Liver (tissue), 8 donors: ENCODE measurements at regions not wholly inside any gene's neighbourhood (a gene's known extent, or its start where the extent isn't known, plus 50 kb on each side); places are given as distances from the start of the nearest gene placed in this dataset.

Experiments used
- DNase-seq: peaks from one replicate; pipeline ENCODE4 v3.0.0-alpha.2; 2017; ENCODE audit warnings: low spot score
- H3K27ac ChIP-seq, 2 donors: one replicate each; pipeline ENCODE4 v1.7.0; 2013; ENCODE audit warnings: inconsistent platforms in 2 of 2, low read length in 2 of 2, control low read depth in 1 of 2, low read depth in 1 of 2, mild to moderate bottlenecking in 1 of 2
- H3K27me3 ChIP-seq, 4 donors: one replicate each; pipeline versions ENCODE4 v1.6.1 to v1.7.0; 2013; ENCODE audit warnings: low read length in 3 of 4, inconsistent platforms in 1 of 4, mild to moderate bottlenecking in 1 of 4, moderate library complexity in 1 of 4; ENCODE audit not compliant: control insufficient read depth in 4 of 4, insufficient read depth in 4 of 4
- H3K36me3 ChIP-seq, 4 donors: one replicate each; pipeline versions ENCODE4 v1.6.1 to v1.7.0; 2013; ENCODE audit warnings: low read length in 3 of 4, mild to moderate bottlenecking in 3 of 4, low read depth in 1 of 4, moderate library complexity in 1 of 4; ENCODE audit not compliant: control insufficient read depth in 4 of 4, insufficient read depth in 3 of 4
- H3K4me1 ChIP-seq, 4 donors: one replicate each; pipeline versions ENCODE4 v1.6.1 to v1.7.0; 2013; ENCODE audit warnings: low read length in 3 of 4, mild to moderate bottlenecking in 3 of 4, moderate library complexity in 1 of 4; ENCODE audit not compliant: control insufficient read depth in 4 of 4, insufficient read depth in 4 of 4
- H3K4me3 ChIP-seq, 3 donors: one replicate each; pipeline versions ENCODE4 v1.6.1 to v1.7.0; 2013; ENCODE audit warnings: low read length in 3 of 3, control low read depth in 1 of 3, low read depth in 1 of 3, mild to moderate bottlenecking in 1 of 3
- H3K9ac ChIP-seq, 2 donors: one replicate each; pipeline ENCODE4 v1.7.0; 2013; ENCODE audit warnings: low read length in 2 of 2, mild to moderate bottlenecking in 2 of 2, moderate library complexity in 2 of 2, control low read depth in 1 of 2, low read depth in 1 of 2
- H3K9me3 ChIP-seq, 4 donors: one replicate each; pipeline versions ENCODE4 v1.6.1 to v1.7.0; 2013; ENCODE audit warnings: low read length in 3 of 4; ENCODE audit not compliant: control insufficient read depth in 4 of 4
- CTCF ChIP-seq: fragments of 150-350 bp; IDR thresholded peaks from 2 replicates; pipeline ENCODE4 v1.5.1; 2017; ENCODE audit warnings: improper control_type of control experiment, low read depth, low read length; ENCODE audit not compliant: missing input control
- EGR1 ChIP-seq, 2 donors: IDR thresholded peaks; 2 replicates each; pipeline ENCODE4 v1.6.1; 2016 to 2018; ENCODE audit warnings: antibody characterized with exemption in 2 of 2, low read depth in 2 of 2
- FOXA1 ChIP-seq: IDR thresholded peaks from 2 replicates; pipeline ENCODE4 v1.6.1; 2016; ENCODE audit warnings: antibody characterized with exemption
- FOXA2 ChIP-seq: IDR thresholded peaks from 2 replicates; pipeline ENCODE4 v1.6.1; 2016; ENCODE audit warnings: antibody characterized with exemption
- GABPA ChIP-seq, 2 donors: IDR thresholded peaks in 1 of 2; conservative IDR thresholded peaks in 1 of 2; 2 replicates each; pipeline ENCODE4 v1.6.1; 2016; ENCODE audit warnings: antibody characterized with exemption in 2 of 2, mild to moderate bottlenecking in 1 of 2, moderate library complexity in 1 of 2
- HNF4A ChIP-seq, 2 donors: conservative IDR thresholded peaks; 2 replicates each; pipeline ENCODE4 v1.6.1; 2016; ENCODE audit warnings: antibody characterized with exemption in 2 of 2, mild to moderate bottlenecking in 2 of 2
- HNF4G ChIP-seq: IDR thresholded peaks from 2 replicates; pipeline ENCODE4 v1.6.1; 2016; ENCODE audit warnings: antibody characterized with exemption
- JUND ChIP-seq, 2 donors: IDR thresholded peaks; 2 replicates each; pipeline ENCODE4 v1.6.1; 2016; ENCODE audit warnings: antibody characterized with exemption in 2 of 2
- MAX ChIP-seq: IDR thresholded peaks from 2 replicates; pipeline ENCODE4 v1.6.1; 2016; ENCODE audit warnings: antibody characterized with exemption
- NR2F2 ChIP-seq: IDR thresholded peaks from 2 replicates; pipeline ENCODE4 v1.6.1; 2016; ENCODE audit warnings: antibody characterized with exemption
- RAD21 ChIP-seq, 2 donors: IDR thresholded peaks; 2 replicates each; pipeline ENCODE4 v1.6.1; 2016; ENCODE audit warnings: antibody characterized with exemption in 2 of 2, mild to moderate bottlenecking in 2 of 2
- RXRA ChIP-seq, 2 donors: IDR thresholded peaks; 2 replicates each; pipeline ENCODE4 v1.6.1; 2017 to 2018; ENCODE audit warnings: antibody characterized with exemption in 2 of 2, mild to moderate bottlenecking in 1 of 2
- SP1 ChIP-seq: IDR thresholded peaks from 2 replicates; pipeline ENCODE4 v1.6.1; 2018; ENCODE audit warnings: antibody characterized with exemption, mild to moderate bottlenecking
- TAF1 ChIP-seq: conservative IDR thresholded peaks from 2 replicates; pipeline ENCODE4 v1.6.1; 2016; ENCODE audit warnings: antibody characterized with exemption, mild to moderate bottlenecking
- YY1 ChIP-seq: IDR thresholded peaks from 2 replicates; pipeline ENCODE4 v1.6.1; 2016; ENCODE audit warnings: antibody characterized with exemption, mild to moderate bottlenecking
- ZBTB33 ChIP-seq: IDR thresholded peaks from 2 replicates; pipeline ENCODE4 v1.6.1; 2016; ENCODE audit warnings: antibody characterized with exemption
- WGBS: extraction: QIAGEN DNeasy Blood & Tissue Kit; methylation state at CpG from one replicate; pipeline ENCODE4 v1.1.7; 2013; 5-methylcytosine and 5-hydroxymethylcytosine counted together
- TF ChIP-seq, protein P1 (sequence below): IDR thresholded peaks from 2 replicates; pipeline ENCODE4 v1.6.1; 2016; ENCODE audit warnings: antibody characterized with exemption, mild to moderate bottlenecking
- TF ChIP-seq, protein P2 (sequence below): IDR thresholded peaks from 2 replicates; pipeline ENCODE4 v1.6.1; 2016; ENCODE audit warnings: antibody characterized with exemption
- donor health status: healthy.
- donor health status: healthy.
- donor health status: healthy.
- donor health status: healthy.
- donor health status: healthy.

- TF ChIP-seq ZBTB33 (no peak), YY1 (no peak), RAD21 (IDR thresholded peaks at IDR 0.05) (no peak), MAX (no peak), JUND (IDR thresholded peaks at IDR 0.05) (no peak), FOXA1 (no peak), HNF4G (no peak)
Measured at GRCh38 chr13:37361608-37362007, 237.0 kb downstream of the POSTN start (continued).

- no peak for DNase-seq
- no peak overlapping the region for H3K27ac ChIP-seq
- H3K9me3 ChIP-seq = no peaks in the 10 kb centered on the region
- no peaks in the 10 kb centered on the region for H3K36me3 ChIP-seq
- TF ChIP-seq FOXA2 (no peak), SP1 (no peak)
- no peak overlapping the region for H3K9ac ChIP-seq
- no peaks in the 10 kb centered on the region for H3K27me3 ChIP-seq
- no peaks in the 10 kb centered on the region for H3K4me1 ChIP-seq
- WGBS = 59% methylated on average over 2 of the region's 2 CpGs
- H3K4me3 ChIP-seq = no peak overlapping the region
Measured at GRCh38 chr13:37360556-37360955, 238.0 kb downstream of the POSTN start.

DNA sequence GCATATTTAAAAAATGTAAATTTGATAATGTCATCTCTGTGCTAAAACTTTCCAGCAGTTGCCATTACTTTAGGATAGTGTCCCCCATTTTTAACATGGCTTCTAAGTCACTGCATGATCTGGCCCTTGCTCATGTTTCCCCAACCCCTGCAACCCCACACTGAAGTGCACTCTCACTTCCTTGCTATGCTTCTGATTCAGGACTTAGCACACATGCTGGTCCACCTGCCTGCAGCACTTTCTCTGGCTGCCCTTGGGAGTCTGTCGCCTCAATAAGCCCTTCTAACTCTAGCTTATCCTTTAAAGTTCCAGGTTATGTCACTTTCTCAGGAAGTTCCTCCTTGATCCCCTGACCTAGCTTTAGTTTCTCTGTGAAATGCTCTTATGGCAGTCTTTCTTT is 241.0 kb downstream of the POSTN start:
- H3K27me3 ChIP-seq = no peaks in the 10 kb centered on the region
- TF ChIP-seq RAD21 (IDR thresholded peaks at IDR 0.05) (no peak), JUND (IDR thresholded peaks at IDR 0.05) (no peak), YY1 (no peak), RXRA (IDR thresholded peaks at IDR 0.05) (no peak), TAF1 (no peak), CTCF (no peak), HNF4A (conservative IDR thresholded peaks at IDR 0.05) (no peak), FOXA1 (no peak), SP1 (no peak), MAX (no peak), EGR1 (IDR thresholded peaks at IDR 0.05; ENCODE audit: low read depth in 2 of 2) (no peak), FOXA2 (no peak), GABPA (IDR thresholded peaks at IDR 0.05 in 1 of 2, conservative IDR thresholded peaks at IDR 0.05 in 1 of 2) (no peak), HNF4G (no peak), NR2F2 (no peak), ZBTB33 (no peak)
- TF ChIP-seq, protein P1, sequence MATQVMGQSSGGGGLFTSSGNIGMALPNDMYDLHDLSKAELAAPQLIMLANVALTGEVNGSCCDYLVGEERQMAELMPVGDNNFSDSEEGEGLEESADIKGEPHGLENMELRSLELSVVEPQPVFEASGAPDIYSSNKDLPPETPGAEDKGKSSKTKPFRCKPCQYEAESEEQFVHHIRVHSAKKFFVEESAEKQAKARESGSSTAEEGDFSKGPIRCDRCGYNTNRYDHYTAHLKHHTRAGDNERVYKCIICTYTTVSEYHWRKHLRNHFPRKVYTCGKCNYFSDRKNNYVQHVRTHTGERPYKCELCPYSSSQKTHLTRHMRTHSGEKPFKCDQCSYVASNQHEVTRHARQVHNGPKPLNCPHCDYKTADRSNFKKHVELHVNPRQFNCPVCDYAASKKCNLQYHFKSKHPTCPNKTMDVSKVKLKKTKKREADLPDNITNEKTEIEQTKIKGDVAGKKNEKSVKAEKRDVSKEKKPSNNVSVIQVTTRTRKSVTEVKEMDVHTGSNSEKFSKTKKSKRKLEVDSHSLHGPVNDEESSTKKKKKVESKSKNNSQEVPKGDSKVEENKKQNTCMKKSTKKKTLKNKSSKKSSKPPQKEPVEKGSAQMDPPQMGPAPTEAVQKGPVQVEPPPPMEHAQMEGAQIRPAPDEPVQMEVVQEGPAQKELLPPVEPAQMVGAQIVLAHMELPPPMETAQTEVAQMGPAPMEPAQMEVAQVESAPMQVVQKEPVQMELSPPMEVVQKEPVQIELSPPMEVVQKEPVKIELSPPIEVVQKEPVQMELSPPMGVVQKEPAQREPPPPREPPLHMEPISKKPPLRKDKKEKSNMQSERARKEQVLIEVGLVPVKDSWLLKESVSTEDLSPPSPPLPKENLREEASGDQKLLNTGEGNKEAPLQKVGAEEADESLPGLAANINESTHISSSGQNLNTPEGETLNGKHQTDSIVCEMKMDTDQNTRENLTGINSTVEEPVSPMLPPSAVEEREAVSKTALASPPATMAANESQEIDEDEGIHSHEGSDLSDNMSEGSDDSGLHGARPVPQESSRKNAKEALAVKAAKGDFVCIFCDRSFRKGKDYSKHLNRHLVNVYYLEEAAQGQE = no peak
- TF ChIP-seq, protein P2, sequence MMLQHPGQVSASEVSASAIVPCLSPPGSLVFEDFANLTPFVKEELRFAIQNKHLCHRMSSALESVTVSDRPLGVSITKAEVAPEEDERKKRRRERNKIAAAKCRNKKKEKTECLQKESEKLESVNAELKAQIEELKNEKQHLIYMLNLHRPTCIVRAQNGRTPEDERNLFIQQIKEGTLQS = no peak
- 82% methylated on average over 1 of the region's 1 CpG for WGBS
- H3K27ac ChIP-seq = no peak overlapping the region
- DNase-seq = no peak
- H3K4me3 ChIP-seq = no peak overlapping the region
- H3K36me3 ChIP-seq = no peaks in the 10 kb centered on the region
- H3K4me1 ChIP-seq = no peaks in the 10 kb centered on the region
- H3K9ac ChIP-seq = no peak overlapping the region
- no peaks in the 10 kb centered on the region for H3K9me3 ChIP-seq
